ENCODE measurements at regions not wholly inside any gene's neighbourhood (a gene's known extent, or its start where the extent isn't known, plus 50 kb on each side); places are given as distances from the start of the nearest gene placed in this dataset.
"Not testable (repeated sequence)": the region's sequence is repeated elsewhere in the genome, so short reads cannot be mapped to it uniquely, and the experiment has no call there.

- no peaks in the 10 kb centered on the region for H4K20me1 ChIP-seq (replicated peaks; ENCODE audit: control insufficient read depth, extremely low read depth, insufficient read depth, low read length)
- no peaks in the 10 kb centered on the region for H3K4me1 ChIP-seq (ENCODE audit: control insufficient read depth, extremely low read depth, insufficient read depth, low read length)
- POLR2A ChIA-PET, result no interaction called here
- no peak overlapping the region for H3K4me2 ChIP-seq (ENCODE audit: insufficient read depth, low read length)
- no TSS peak for BruUV-seq (replicated peaks)
- H3K9me1 ChIP-seq (replicated peaks; ENCODE audit: control insufficient read depth, extremely low read depth, insufficient read depth, low read length), result no peaks in the 10 kb centered on the region
- H3K36me3 ChIP-seq (ENCODE audit: control insufficient read depth in 2 of 2, extremely low read depth in 1 of 2, insufficient read depth in 2 of 2, low read length in 2 of 2), result no peaks in the 10 kb centered on the region
- H2AFZ ChIP-seq (ENCODE audit: low read depth, low read length), result no peak overlapping the region
- no peak for DNase-seq (ENCODE audit: low read depth, low spot score)
- FAIRE-seq, result no peak
- intact Hi-C loops (cut with micrococcal nuclease) (no loop called here), dilution Hi-C loops (cut with MboI; ENCODE audit: extremely low pct_ligation_motif_present, low sequenced_read_pairs) (no loop called here)
- no peak overlapping the region for H3K4me3 ChIP-seq (replicated peaks in 1 of 3; ENCODE audit: insufficient read depth in 1 of 3, low read depth in 1 of 3, low read length in 3 of 3)
- H3K9me3 ChIP-seq (replicated peaks; ENCODE audit: control insufficient read depth, insufficient read depth, low read length), result no peaks in the 10 kb centered on the region
- H3K79me2 ChIP-seq (ENCODE audit: control insufficient read depth, insufficient read depth, low read length), result no peaks in the 10 kb centered on the region
- H3K27ac ChIP-seq (ENCODE audit: insufficient read depth, low read depth, low read length), result no peak overlapping the region
- no peak overlapping the region for H3K9ac ChIP-seq (replicated peaks; ENCODE audit: extremely low read depth, insufficient read depth, low read length)
- CTCF ChIA-PET, result no interaction called here
- TF ChIP-seq JUN (IDR thresholded peaks at IDR 0.05; ENCODE audit: borderline replicate concordance, insufficient read depth, insufficient read length, low read depth), result no peak
- TF ChIP-seq POLR2A (IDR thresholded peaks at IDR 0.05; ENCODE audit: low read depth, low read length), result no peak
- TF ChIP-seq GATA2 (IDR thresholded peaks at IDR 0.05; ENCODE audit: insufficient read depth, insufficient read length, low read depth, low read length), result no peak
- no peak for TF ChIP-seq MYC (IDR thresholded peaks at IDR 0.05; ENCODE audit: low read depth, low read length)
- TF ChIP-seq POLR2AphosphoS5 (IDR thresholded peaks at IDR 0.05; ENCODE audit: insufficient read depth, low read depth, low read length), result no peak
- TF ChIP-seq CTCF (IDR thresholded peaks at IDR 0.05; ENCODE audit: extremely low read depth in 1 of 2, insufficient read depth in 1 of 2, low read depth in 1 of 2, low read length in 2 of 2), result no peak
- no peak for TF ChIP-seq MAX (IDR thresholded peaks at IDR 0.05; ENCODE audit: insufficient read depth, insufficient read length)
- no peak for TF ChIP-seq EZH2 (IDR thresholded peaks at IDR 0.05; ENCODE audit: borderline replicate concordance, low read depth, low read length, severe bottlenecking)
- TF ChIP-seq FOS (IDR thresholded peaks at IDR 0.05; ENCODE audit: borderline replicate concordance, insufficient read depth, low read length), result no peak
- H3K27me3 ChIP-seq (ENCODE audit: control insufficient read depth in 2 of 2, insufficient read depth in 2 of 2, low read length in 2 of 2), result no peaks in the 10 kb centered on the region
Observed at GRCh38 chr9:27688954-27689353, 115.7 kb upstream of the C9orf72 start.

GRCh38 chr9:27690816-27691215 lies 117.5 kb upstream of the C9orf72 start:
- H3K9me3 ChIP-seq (replicated peaks; ENCODE audit: control insufficient read depth, insufficient read depth, low read length); POLR2A ChIA-PET; H3K9ac ChIP-seq (replicated peaks; ENCODE audit: extremely low read depth, insufficient read depth, low read length); H3K4me1 ChIP-seq (ENCODE audit: control insufficient read depth, extremely low read depth, insufficient read depth, low read length); DNase-seq (ENCODE audit: low read depth, low spot score); H3K27ac ChIP-seq (ENCODE audit: insufficient read depth, low read depth, low read length); H3K4me2 ChIP-seq (ENCODE audit: insufficient read depth, low read length); H3K4me3 ChIP-seq (replicated peaks in 1 of 3; ENCODE audit: insufficient read depth in 1 of 3, low read depth in 1 of 3, low read length in 3 of 3); H3K79me2 ChIP-seq (ENCODE audit: control insufficient read depth, insufficient read depth, low read length); H3K36me3 ChIP-seq (ENCODE audit: control insufficient read depth in 2 of 2, extremely low read depth in 1 of 2, insufficient read depth in 2 of 2, low read length in 2 of 2); H3K9me1 ChIP-seq (replicated peaks; ENCODE audit: control insufficient read depth, extremely low read depth, insufficient read depth, low read length); intact Hi-C loops (cut with micrococcal nuclease); H3K27me3 ChIP-seq (ENCODE audit: control insufficient read depth in 2 of 2, insufficient read depth in 2 of 2, low read length in 2 of 2); CTCF ChIA-PET; FAIRE-seq; H2AFZ ChIP-seq (ENCODE audit: low read depth, low read length); BruUV-seq (replicated peaks); H4K20me1 ChIP-seq (replicated peaks; ENCODE audit: control insufficient read depth, extremely low read depth, insufficient read depth, low read length); dilution Hi-C loops (cut with MboI; ENCODE audit: extremely low pct_ligation_motif_present, low sequenced_read_pairs): not testable (repeated sequence)
